Subcutaneous abdominal adipose tissue (tissue), 5 donors: ENCODE measurements at regions not wholly inside any gene's neighbourhood (a gene's known extent, or its start where the extent isn't known, plus 50 kb on each side); places are given as distances from the start of the nearest gene placed in this dataset.

Source experiments
- H3K27ac ChIP-seq: one replicate; pipeline ENCODE4 v1.7.0; 2013; ENCODE audit warnings: low read depth, mild to moderate bottlenecking, inconsistent platforms, low read length, moderate library complexity
- H3K27me3 ChIP-seq, 5 donors: one replicate each; pipeline ENCODE4 v1.7.0; 2013; ENCODE audit warnings: low read length in 5 of 5, inconsistent platforms in 1 of 5; ENCODE audit not compliant: control insufficient read depth in 5 of 5, insufficient read depth in 4 of 5
- H3K36me3 ChIP-seq, 5 donors: one replicate each; pipeline ENCODE4 v1.7.0; 2013; ENCODE audit warnings: low read length in 5 of 5; ENCODE audit not compliant: control insufficient read depth in 5 of 5, insufficient read depth in 5 of 5
- H3K4me1 ChIP-seq, 5 donors: one replicate each; pipeline ENCODE4 v1.7.0; 2013; ENCODE audit warnings: low read length in 5 of 5, mild to moderate bottlenecking in 3 of 5, moderate library complexity in 1 of 5; ENCODE audit not compliant: control insufficient read depth in 5 of 5, insufficient read depth in 5 of 5
- H3K4me3 ChIP-seq, 5 donors: one replicate each; pipeline ENCODE4 v1.7.0; 2013; ENCODE audit warnings: low read length in 5 of 5, low read depth in 1 of 5
- H3K9ac ChIP-seq, 5 donors: one replicate each; pipeline ENCODE4 v1.7.0; 2013; ENCODE audit warnings: low read length in 5 of 5, mild to moderate bottlenecking in 4 of 5, moderate library complexity in 3 of 5
- H3K9me3 ChIP-seq, 5 donors: one replicate each; pipeline ENCODE4 v1.7.0; 2013; ENCODE audit warnings: low read length in 5 of 5; ENCODE audit not compliant: control insufficient read depth in 5 of 5
- donor health status: healthy.
- donor health status: healthy.
- donor health status: healthy.
- donor health status: healthy.
- donor health status: healthy.

DNA sequence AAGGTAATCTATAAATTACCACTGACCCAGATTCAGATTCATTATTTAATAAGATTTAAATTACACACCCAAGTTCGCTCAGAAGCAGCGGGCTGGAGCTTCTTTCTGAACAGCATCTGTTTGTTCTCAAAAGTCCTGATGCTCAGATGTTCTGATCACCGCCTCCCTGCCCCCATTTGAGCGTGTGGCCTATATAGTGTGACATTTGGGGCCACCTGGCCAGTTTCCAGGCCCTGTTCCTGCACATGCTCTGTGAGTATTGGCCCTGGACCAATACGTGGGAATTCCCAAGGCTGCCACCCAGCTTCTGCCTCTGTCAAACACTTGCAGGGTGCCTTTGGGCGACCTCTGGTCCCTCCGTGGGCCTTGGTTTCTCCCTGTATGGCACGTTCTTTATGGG, 228.8 kb downstream of the TFAP2C start:
- Histone ChIP-seq H3K27me3 (peaks cover 4 to 28% (median 16%) of the 10 kb centered on the region in 5 donors), H3K4me1 (peaks cover 0 to 3% (median 0%) of the 10 kb centered on the region in 5 donors), H3K9me3 (no peaks in the 10 kb centered on the region), H3K27ac (no peak overlapping the region), H3K9ac (no peak overlapping the region), H3K36me3 (no peaks in the 10 kb centered on the region), H3K4me3 (no peak overlapping the region)

DNA sequence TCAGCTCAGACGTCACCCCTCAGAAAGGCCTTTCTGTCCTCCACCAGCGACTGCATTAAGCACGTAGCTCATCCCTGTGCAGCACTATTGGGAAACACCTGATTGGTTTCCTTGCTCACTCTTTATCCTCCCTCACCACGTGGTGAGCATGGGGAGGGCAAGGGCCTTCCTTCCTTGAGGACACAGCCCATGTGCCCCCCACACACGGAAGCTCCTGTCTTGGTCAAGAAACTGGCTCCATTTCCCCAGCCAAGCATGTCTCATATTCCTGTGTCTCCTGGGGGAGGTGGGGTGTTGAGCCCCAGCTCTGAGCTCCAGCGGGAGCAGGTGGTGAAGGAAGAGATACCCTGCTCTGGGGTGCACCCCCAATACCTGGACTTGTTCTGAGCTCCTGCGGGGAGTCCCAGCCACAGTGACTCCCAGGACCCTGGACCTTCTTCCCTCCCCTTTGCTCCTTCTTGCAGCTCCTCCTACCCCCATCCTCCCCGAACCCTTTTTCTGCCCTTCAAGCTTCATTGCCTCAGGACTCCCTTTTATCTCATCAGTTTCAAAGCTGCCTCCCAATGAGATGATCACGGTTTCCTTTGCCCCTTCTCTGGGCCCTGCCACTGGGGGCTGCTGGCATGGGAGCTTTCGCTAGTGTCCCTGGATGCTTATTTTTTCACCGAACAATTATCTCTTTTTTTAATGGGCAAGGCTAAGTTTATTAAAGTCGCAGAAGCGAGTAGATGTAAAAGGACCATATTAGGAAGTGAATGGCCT, 230.1 kb downstream of the TFAP2C start:
- Histone ChIP-seq H3K27me3 (peaks cover 4 to 33% (median 20%) of the 10 kb centered on the region in 5 donors), H3K4me1 (peaks cover 0 to 3% (median 0%) of the 10 kb centered on the region in 5 donors), H3K4me3 (no peak overlapping the region), H3K27ac (no peak overlapping the region), H3K9me3 (no peaks in the 10 kb centered on the region), H3K36me3 (no peaks in the 10 kb centered on the region), H3K9ac (no peak overlapping the region)

DNA sequence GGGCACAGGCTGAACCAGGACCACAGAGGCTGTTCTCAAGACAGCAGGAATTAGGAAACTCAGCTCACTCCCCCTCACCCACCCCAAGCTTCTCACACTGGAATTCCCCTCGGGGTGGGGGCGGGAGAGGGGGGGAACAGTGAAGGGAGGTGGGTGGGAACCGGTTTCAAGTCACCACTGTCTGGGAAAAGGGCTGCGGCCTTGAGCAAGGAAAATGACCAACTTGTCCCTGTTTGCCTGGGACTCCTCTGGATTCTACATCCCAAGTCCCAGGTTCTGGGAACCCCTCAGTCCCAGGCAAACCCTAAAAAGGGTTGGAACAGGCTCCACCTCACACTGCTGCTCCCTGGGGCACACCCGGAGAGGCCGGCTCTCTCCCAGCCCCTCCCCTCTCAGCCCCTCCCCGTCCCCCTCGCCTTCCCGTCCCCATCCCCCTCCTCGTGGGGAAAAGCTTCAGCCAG, 230.7 kb downstream of the TFAP2C start:
- H3K36me3 ChIP-seq = no peaks in the 10 kb centered on the region
- H3K27ac ChIP-seq = no peak overlapping the region
- peaks cover 0 to 3% (median 0%) of the 10 kb centered on the region in 5 donors for H3K4me1 ChIP-seq
- H3K4me3 ChIP-seq = no peak overlapping the region
- peaks cover 7 to 39% (median 25%) of the 10 kb centered on the region in 5 donors for H3K27me3 ChIP-seq
- no peaks in the 10 kb centered on the region for H3K9me3 ChIP-seq
- no peak overlapping the region for H3K9ac ChIP-seq

DNA sequence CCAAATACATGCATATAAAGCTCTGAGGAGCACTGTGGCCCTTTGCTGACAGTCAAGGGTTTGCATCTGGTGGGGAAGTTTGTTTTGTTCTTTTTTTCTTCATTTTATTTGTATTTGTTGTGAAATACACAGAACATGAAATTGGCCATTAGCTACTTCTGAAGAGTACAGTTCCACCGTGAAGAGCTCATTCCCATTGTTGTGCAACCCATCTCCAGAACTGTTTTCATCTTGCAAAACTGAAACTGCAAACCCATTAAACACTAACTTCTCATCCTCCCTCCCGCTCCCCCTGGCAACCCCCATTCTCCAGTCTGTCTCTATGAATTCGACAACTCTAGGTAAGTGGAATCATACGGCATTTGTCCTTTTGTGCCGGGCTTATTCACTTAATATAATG, 231.3 kb downstream of the TFAP2C start:
- Histone ChIP-seq H3K27me3 (peaks cover 8 to 42% (median 30%) of the 10 kb centered on the region in 5 donors), H3K4me3 (no peak overlapping the region), H3K4me1 (peaks cover 0 to 3% (median 0%) of the 10 kb centered on the region in 5 donors), H3K9me3 (no peaks in the 10 kb centered on the region), H3K9ac (no peak overlapping the region), H3K36me3 (no peaks in the 10 kb centered on the region), H3K27ac (no peak overlapping the region)

DNA sequence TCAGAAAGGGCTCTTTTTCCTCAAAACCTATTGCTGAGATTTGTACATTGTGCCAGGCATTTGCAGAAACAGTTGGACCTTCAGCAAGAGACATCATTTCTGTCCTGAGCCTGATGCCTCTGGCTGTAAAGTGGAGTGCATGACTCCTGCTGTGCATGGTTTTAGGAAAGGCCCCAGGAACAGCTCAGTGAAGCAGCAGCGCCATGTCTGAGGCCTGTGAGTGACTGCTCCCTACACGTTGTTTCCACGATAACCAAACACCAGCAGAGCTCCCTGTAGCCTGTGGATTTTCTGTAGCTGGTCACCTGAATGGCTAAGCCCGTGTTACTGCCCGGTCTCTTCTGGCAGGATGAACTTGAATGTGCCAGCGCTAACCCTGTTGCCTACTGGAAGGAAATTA, 232.5 kb downstream of the TFAP2C start:
- Histone ChIP-seq H3K4me1 (peaks cover 0 to 3% (median 0%) of the 10 kb centered on the region in 5 donors), H3K27me3 (peaks cover 8 to 46% (median 35%) of the 10 kb centered on the region in 5 donors), H3K27ac (no peak overlapping the region), H3K4me3 (no peak overlapping the region), H3K36me3 (no peaks in the 10 kb centered on the region), H3K9me3 (no peaks in the 10 kb centered on the region), H3K9ac (no peak overlapping the region)

DNA sequence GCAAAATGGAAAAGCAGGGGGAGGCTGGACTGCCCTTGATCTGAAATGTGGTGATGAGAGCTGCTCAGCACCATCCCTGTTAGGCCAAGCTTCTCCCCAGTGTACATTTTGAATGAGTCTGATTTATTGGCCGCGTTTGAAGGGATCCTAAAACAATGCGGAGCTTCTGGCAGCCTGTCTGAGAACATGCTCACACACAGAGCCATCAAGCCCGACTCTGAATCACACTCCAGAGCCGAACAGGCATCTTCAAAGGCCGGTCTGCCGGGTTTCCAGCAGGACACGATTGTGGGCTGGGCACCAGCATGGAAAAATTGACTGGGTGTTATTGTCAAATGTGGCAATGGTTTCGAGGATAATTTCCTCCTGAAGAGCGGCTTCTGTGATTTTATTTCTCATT, 235.9 kb downstream of the TFAP2C start:
- Histone ChIP-seq H3K9ac (no peak overlapping the region), H3K4me1 (peaks cover 0 to 3% (median 0%) of the 10 kb centered on the region in 5 donors), H3K27ac (no peak overlapping the region), H3K27me3 (peaks cover 5 to 46% (median 34%) of the 10 kb centered on the region in 5 donors), H3K4me3 (no peak overlapping the region), H3K9me3 (peaks cover 6 to 16% (median 13%) of the 10 kb centered on the region in 5 donors), H3K36me3 (no peaks in the 10 kb centered on the region)

DNA sequence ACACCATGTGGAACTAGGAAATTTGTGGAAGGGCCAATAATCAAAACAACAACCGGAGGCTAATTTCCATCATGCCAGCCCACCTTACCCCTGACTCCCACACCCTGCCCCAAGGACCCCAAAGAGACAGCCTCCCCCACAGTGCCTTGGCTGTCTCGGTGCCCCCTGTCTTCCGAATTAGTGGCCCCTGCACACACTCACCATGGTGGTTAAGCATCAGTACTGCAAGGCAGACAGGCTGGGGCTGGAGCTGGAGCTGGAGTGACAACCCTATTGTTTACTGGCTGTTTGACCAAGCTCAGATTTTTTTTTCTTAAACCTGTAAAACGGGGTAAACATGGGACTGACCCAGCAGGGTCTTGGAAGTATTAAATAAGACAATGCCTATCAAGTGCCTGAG, 238.0 kb downstream of the TFAP2C start:
- Histone ChIP-seq H3K4me3 (no peak overlapping the region), H3K9me3 (peaks cover 6 to 16% (median 13%) of the 10 kb centered on the region in 5 donors), H3K36me3 (no peaks in the 10 kb centered on the region), H3K27ac (no peak overlapping the region), H3K4me1 (no peaks in the 10 kb centered on the region), H3K27me3 (peaks cover 12 to 46% (median 31%) of the 10 kb centered on the region in 5 donors), H3K9ac (no peak overlapping the region)

DNA sequence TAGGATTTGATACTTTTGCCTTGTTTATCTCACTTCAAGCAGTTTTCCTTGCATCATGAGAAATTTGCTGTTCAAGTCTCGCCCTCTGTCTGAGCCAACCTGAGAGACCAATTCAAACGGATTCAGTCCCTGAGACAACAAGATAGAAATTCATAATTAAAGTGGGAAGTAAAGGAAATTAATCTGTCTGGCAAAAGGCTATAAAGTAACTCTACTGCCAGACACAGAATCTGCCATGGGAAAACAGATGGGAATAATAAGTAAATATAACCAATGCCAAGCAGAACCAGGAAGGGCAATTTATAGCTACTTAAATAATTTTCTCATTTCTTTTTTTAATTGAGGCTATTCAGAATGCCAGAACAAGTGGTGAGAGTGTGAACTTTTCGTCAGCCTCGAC, 239.6 kb downstream of the TFAP2C start:
- no peak overlapping the region for H3K9ac ChIP-seq
- H3K4me1 ChIP-seq = no peaks in the 10 kb centered on the region
- peaks cover 13 to 42% (median 31%) of the 10 kb centered on the region in 5 donors for H3K27me3 ChIP-seq
- no peak overlapping the region for H3K27ac ChIP-seq
- peaks cover 6 to 16% (median 13%) of the 10 kb centered on the region in 5 donors for H3K9me3 ChIP-seq
- H3K4me3 ChIP-seq = no peak overlapping the region
- no peaks in the 10 kb centered on the region for H3K36me3 ChIP-seq

DNA sequence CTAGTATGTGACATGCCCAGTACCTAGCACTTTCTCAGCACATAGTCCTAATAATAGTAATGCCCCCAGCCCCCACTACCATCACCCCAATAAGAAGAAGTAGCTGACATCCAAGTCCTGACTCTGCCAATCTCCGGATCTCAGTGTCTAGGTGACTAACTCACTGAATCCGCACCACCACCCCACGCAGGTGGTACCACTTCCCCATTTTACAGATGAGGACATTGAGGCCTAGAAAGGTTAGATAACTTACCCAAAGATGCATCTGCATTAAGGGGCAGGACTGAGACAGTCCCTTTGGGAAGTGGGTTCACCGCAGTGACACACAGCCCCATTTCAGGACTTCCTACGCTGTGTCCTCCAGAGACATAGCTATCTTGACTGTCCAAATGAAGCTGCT, 241.2 kb downstream of the TFAP2C start:
- no peaks in the 10 kb centered on the region for H3K4me1 ChIP-seq
- H3K9me3 ChIP-seq = peaks cover 6 to 16% (median 13%) of the 10 kb centered on the region in 5 donors
- H3K36me3 ChIP-seq = no peaks in the 10 kb centered on the region
- H3K27me3 ChIP-seq = peaks cover 14 to 39% (median 20%) of the 10 kb centered on the region in 5 donors
- no peak overlapping the region for H3K9ac ChIP-seq
- no peak overlapping the region for H3K4me3 ChIP-seq
- no peak overlapping the region for H3K27ac ChIP-seq

DNA sequence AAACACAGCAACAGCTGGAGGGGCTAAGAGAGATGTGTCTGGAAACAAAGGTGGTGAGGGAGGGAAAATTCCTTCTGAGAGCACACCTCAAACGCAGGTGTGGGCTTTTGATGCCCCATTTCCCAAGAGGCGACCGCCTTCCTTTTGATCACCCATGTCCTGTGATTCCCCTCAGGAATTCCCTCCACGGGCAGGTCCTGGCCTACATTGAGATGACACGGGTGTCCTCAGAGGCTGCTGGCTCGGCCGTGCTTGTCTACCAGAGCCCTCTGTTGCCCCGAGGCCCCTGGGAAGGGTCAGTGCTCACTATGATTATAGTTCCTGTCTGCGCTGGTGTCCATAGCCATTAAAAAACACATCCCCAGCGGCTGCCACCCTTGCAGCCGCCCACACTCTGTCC, 242.6 kb downstream of the TFAP2C start:
- no peak overlapping the region for H3K27ac ChIP-seq
- no peaks in the 10 kb centered on the region for H3K36me3 ChIP-seq
- H3K4me3 ChIP-seq = no peak overlapping the region
- H3K27me3 ChIP-seq = peaks cover 6 to 32% (median 18%) of the 10 kb centered on the region in 5 donors
- no peak overlapping the region for H3K9ac ChIP-seq
- H3K9me3 ChIP-seq = peaks cover 6 to 16% (median 13%) of the 10 kb centered on the region in 5 donors
- H3K4me1 ChIP-seq = no peaks in the 10 kb centered on the region
